ENCODE measurements at regions not wholly inside any gene's neighbourhood (a gene's known extent, or its start where the extent isn't known, plus 50 kb on each side); places are given as distances from the start of the nearest gene placed in this dataset.

DNA sequence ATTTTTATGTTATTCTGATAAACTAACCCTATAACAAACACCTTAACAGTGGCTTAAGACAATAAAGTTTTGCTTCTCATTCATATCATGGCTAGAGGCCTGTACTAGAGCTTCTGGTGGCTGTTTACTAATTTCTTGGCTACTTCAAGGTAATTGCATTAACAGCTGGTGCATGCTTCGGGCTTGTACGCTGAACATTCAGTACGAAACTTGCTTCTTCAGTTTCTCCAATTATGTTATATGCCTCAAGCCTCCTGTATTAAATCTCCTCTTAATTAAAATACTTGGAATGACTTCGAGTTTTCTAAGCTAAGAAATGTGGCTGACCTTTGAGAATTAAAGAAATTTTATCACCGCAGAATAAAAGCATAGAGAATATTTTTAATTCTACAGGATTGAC is 138.9 kb upstream of the TRAM1L1 start:
- TF ChIP-seq POLR2A (IDR thresholded peaks at IDR 0.05; ENCODE audit: low read depth, low read length) (no peak), SPI1 (IDR thresholded peaks at IDR 0.05; ENCODE audit: low read depth, low read length) (no peak), POLR2AphosphoS5 (IDR thresholded peaks at IDR 0.05; ENCODE audit: low read depth, low read length) (no peak), TAF1 (IDR thresholded peaks at IDR 0.05; ENCODE audit: low read depth, low read length) (no peak), PAX5 (IDR thresholded peaks at IDR 0.05; ENCODE audit: insufficient read depth, low read length, severe bottlenecking) (no peak), POU2F2 (IDR thresholded peaks at IDR 0.05; ENCODE audit: low read depth, low read length) (no peak)
- DNase-seq (ENCODE audit: insufficient read length, low spot score) = no peak
- no peak for FAIRE-seq

DNA sequence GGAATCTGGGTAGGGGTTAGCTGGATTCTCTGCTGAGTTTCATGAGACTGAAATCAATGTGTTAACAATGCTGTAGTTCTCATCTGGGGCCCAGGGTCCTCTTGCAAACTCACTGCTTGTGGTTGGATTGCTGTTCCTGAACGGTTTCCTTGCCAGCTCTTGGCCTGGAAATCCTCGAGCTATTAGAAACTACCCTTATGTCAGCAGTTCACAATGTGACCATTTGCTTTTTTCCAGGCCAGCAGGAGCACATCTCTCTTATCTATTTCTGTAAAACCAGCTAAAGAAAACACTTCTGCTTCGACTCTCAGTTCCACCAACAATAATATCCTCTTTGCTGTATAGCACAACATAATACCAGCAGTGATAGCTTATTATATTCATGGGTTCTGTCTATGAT is 140.1 kb upstream of the TRAM1L1 start:
- no peak for DNase-seq (ENCODE audit: insufficient read length, low spot score)

GRCh38 chr4:117227925-117228324 is 142.5 kb upstream of the TRAM1L1 start:
- TF ChIP-seq SPI1 (IDR thresholded peaks at IDR 0.05; ENCODE audit: low read depth, low read length) (no peak), POLR2A (IDR thresholded peaks at IDR 0.05; ENCODE audit: low read depth, low read length) (no peak), PAX5 (IDR thresholded peaks at IDR 0.05; ENCODE audit: insufficient read depth, low read length, severe bottlenecking) (no peak), POU2F2 (IDR thresholded peaks at IDR 0.05; ENCODE audit: low read depth, low read length) (no peak), TAF1 (IDR thresholded peaks at IDR 0.05; ENCODE audit: low read depth, low read length) (no peak), POLR2AphosphoS5 (IDR thresholded peaks at IDR 0.05; ENCODE audit: low read depth, low read length) (no peak)
- DNase-seq (ENCODE audit: insufficient read length, low spot score) = no peak
- no peak for FAIRE-seq

More for the DNA sequence above, 140.1 kb upstream of the TRAM1L1 start:
- FAIRE-seq = no peak
- TF ChIP-seq POU2F2 (IDR thresholded peaks at IDR 0.05; ENCODE audit: low read depth, low read length) (no peak), TAF1 (IDR thresholded peaks at IDR 0.05; ENCODE audit: low read depth, low read length) (no peak), POLR2AphosphoS5 (IDR thresholded peaks at IDR 0.05; ENCODE audit: low read depth, low read length) (no peak), SPI1 (IDR thresholded peaks at IDR 0.05; ENCODE audit: low read depth, low read length) (no peak), POLR2A (IDR thresholded peaks at IDR 0.05; ENCODE audit: low read depth, low read length) (no peak), PAX5 (IDR thresholded peaks at IDR 0.05; ENCODE audit: insufficient read depth, low read length, severe bottlenecking) (no peak)

- DNase-seq (ENCODE audit: insufficient read length, low spot score) (no peak), FAIRE-seq (no peak)
- TF ChIP-seq PAX5 (IDR thresholded peaks at IDR 0.05; ENCODE audit: insufficient read depth, low read length, severe bottlenecking) (no peak), POU2F2 (IDR thresholded peaks at IDR 0.05; ENCODE audit: low read depth, low read length) (no peak), POLR2A (IDR thresholded peaks at IDR 0.05; ENCODE audit: low read depth, low read length) (no peak)
Measured at GRCh38 chr4:117239434-117239833, 154.1 kb upstream of the TRAM1L1 start.

DNA sequence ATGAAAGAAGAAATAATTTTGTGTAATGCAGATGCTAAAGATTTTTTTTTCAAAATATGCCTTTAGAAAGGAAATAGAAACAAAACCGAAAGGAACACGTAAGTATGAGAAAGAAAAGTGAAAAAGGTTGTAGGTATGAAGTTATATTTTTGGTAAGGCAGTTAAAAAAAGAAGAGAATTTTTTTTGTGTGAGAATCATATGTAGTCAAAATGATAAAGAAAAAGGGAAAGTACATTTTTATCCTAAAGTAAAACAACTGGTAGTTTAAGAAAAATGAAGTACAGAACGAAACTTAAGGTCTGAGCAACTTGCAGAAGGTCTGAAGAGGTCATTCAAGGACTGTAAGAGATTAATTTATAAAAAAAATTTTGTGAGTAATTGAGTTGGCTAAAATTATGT is 164.0 kb upstream of the TRAM1L1 start:
- FAIRE-seq (no peak), DNase-seq (ENCODE audit: insufficient read length, low spot score) (peak; percentile 0)
- TF ChIP-seq SPI1 (IDR thresholded peaks at IDR 0.05; ENCODE audit: low read depth, low read length) (no peak), POLR2A (IDR thresholded peaks at IDR 0.05; ENCODE audit: low read depth, low read length) (no peak), POLR2AphosphoS5 (IDR thresholded peaks at IDR 0.05; ENCODE audit: low read depth, low read length) (no peak), PAX5 (IDR thresholded peaks at IDR 0.05; ENCODE audit: insufficient read depth, low read length, severe bottlenecking) (no peak), POU2F2 (IDR thresholded peaks at IDR 0.05; ENCODE audit: low read depth, low read length) (no peak), TAF1 (IDR thresholded peaks at IDR 0.05; ENCODE audit: low read depth, low read length) (no peak)

DNA sequence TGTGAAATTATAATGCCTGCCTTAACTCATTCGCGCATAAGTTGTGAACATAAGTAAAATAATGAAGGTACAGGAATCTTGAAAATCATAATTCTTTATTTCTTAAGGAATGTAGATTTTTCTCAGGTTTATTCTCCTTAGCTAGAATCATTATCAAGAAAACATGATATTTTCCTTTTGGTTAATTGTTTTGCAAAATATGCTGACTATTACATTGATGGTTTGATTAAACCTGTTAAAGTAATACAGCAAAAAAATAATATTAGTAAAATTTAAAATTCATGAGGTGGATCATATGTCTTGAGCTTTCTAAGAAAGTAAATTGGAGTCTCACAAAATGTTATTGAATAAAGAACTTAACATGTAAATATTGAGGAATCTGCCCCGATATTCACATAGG is 178.7 kb upstream of the TRAM1L1 start:
- TF ChIP-seq POU2F2 (IDR thresholded peaks at IDR 0.05; ENCODE audit: low read depth, low read length) = no peak
- TF ChIP-seq PAX5 (IDR thresholded peaks at IDR 0.05; ENCODE audit: insufficient read depth, low read length, severe bottlenecking) = no peak
- TF ChIP-seq POLR2AphosphoS5 (IDR thresholded peaks at IDR 0.05; ENCODE audit: low read depth, low read length) = no peak
- TF ChIP-seq TAF1 (IDR thresholded peaks at IDR 0.05; ENCODE audit: low read depth, low read length) = no peak
- no peak for TF ChIP-seq SPI1 (IDR thresholded peaks at IDR 0.05; ENCODE audit: low read depth, low read length)
- no peak for TF ChIP-seq POLR2A (IDR thresholded peaks at IDR 0.05; ENCODE audit: low read depth, low read length)
- DNase-seq (ENCODE audit: insufficient read length, low spot score) = no peak
- no peak for FAIRE-seq

GRCh38 chr4:117267317-117267716 is 181.9 kb upstream of the TRAM1L1 start:
- DNase-seq (ENCODE audit: insufficient read length, low spot score) = no peak
- no peak for FAIRE-seq

GRCh38 chr4:117284736-117285135 is 199.4 kb upstream of the TRAM1L1 start:
- DNase-seq (ENCODE audit: insufficient read length, low spot score) (no peak), FAIRE-seq (no peak)
- TF ChIP-seq PAX5 (IDR thresholded peaks at IDR 0.05; ENCODE audit: insufficient read depth, low read length, severe bottlenecking) (no peak), POU2F2 (IDR thresholded peaks at IDR 0.05; ENCODE audit: low read depth, low read length) (no peak), POLR2A (IDR thresholded peaks at IDR 0.05; ENCODE audit: low read depth, low read length) (no peak), POLR2AphosphoS5 (IDR thresholded peaks at IDR 0.05; ENCODE audit: low read depth, low read length) (no peak), TAF1 (IDR thresholded peaks at IDR 0.05; ENCODE audit: low read depth, low read length) (no peak), SPI1 (IDR thresholded peaks at IDR 0.05; ENCODE audit: low read depth, low read length) (no peak)

More at GRCh38 chr4:117267317-117267716, 181.9 kb upstream of the TRAM1L1 start:
- TF ChIP-seq PAX5 (IDR thresholded peaks at IDR 0.05; ENCODE audit: insufficient read depth, low read length, severe bottlenecking) (no peak), SPI1 (IDR thresholded peaks at IDR 0.05; ENCODE audit: low read depth, low read length) (no peak), POLR2AphosphoS5 (IDR thresholded peaks at IDR 0.05; ENCODE audit: low read depth, low read length) (no peak), TAF1 (IDR thresholded peaks at IDR 0.05; ENCODE audit: low read depth, low read length) (no peak), POU2F2 (IDR thresholded peaks at IDR 0.05; ENCODE audit: low read depth, low read length) (no peak), POLR2A (IDR thresholded peaks at IDR 0.05; ENCODE audit: low read depth, low read length) (no peak)

GRCh38 chr4:117293784-117294183 is 208.4 kb upstream of the TRAM1L1 start:
- TF ChIP-seq POU2F2 (IDR thresholded peaks at IDR 0.05; ENCODE audit: low read depth, low read length) (no peak), POLR2A (IDR thresholded peaks at IDR 0.05; ENCODE audit: low read depth, low read length) (no peak), SPI1 (IDR thresholded peaks at IDR 0.05; ENCODE audit: low read depth, low read length) (no peak), POLR2AphosphoS5 (IDR thresholded peaks at IDR 0.05; ENCODE audit: low read depth, low read length) (no peak), TAF1 (IDR thresholded peaks at IDR 0.05; ENCODE audit: low read depth, low read length) (no peak), PAX5 (IDR thresholded peaks at IDR 0.05; ENCODE audit: insufficient read depth, low read length, severe bottlenecking) (no peak)
- FAIRE-seq (no peak), DNase-seq (ENCODE audit: insufficient read length, low spot score) (no peak)

- TF ChIP-seq TAF1 (IDR thresholded peaks at IDR 0.05; ENCODE audit: low read depth, low read length) (no peak), POLR2AphosphoS5 (IDR thresholded peaks at IDR 0.05; ENCODE audit: low read depth, low read length) (no peak), POLR2A (IDR thresholded peaks at IDR 0.05; ENCODE audit: low read depth, low read length) (no peak), POU2F2 (IDR thresholded peaks at IDR 0.05; ENCODE audit: low read depth, low read length) (no peak), PAX5 (IDR thresholded peaks at IDR 0.05; ENCODE audit: insufficient read depth, low read length, severe bottlenecking) (no peak), SPI1 (IDR thresholded peaks at IDR 0.05; ENCODE audit: low read depth, low read length) (no peak)
- no peak for DNase-seq (ENCODE audit: insufficient read length, low spot score)
- FAIRE-seq = no peak
Measured at GRCh38 chr4:117302226-117302625, 216.8 kb upstream of the TRAM1L1 start.

All from GM12891 (cell line).